ENCODE measurements at regions not wholly inside any gene's neighbourhood (a gene's known extent, or its start where the extent isn't known, plus 50 kb on each side); places are given as distances from the start of the nearest gene placed in this dataset.

GRCh38 chr13:33402975-33403374, 117.4 kb upstream of the STARD13 start:
- TF ChIP-seq POLR2A (IDR thresholded peaks at IDR 0.05): no peak
- no peak for TF ChIP-seq CTCF (IDR thresholded peaks at IDR 0.05)

All from ovary (tissue), 3 donors.